ENCODE measurements at regions not wholly inside any gene's neighbourhood (a gene's known extent, or its start where the extent isn't known, plus 50 kb on each side); places are given as distances from the start of the nearest gene placed in this dataset.

- no peak for TF ChIP-seq YY1 (IDR thresholded peaks at IDR 0.05; ENCODE audit: insufficient read depth, insufficient read length)
- TF ChIP-seq SUZ12 (IDR thresholded peaks at IDR 0.05; ENCODE audit: extremely low read depth, insufficient read depth, insufficient read length), result no peak
- no peak for TF ChIP-seq ZNF274 (IDR thresholded peaks at IDR 0.05; ENCODE audit: low read depth, low read length)
- no peaks in the 10 kb centered on the region for H3K9me3 ChIP-seq (ENCODE audit: insufficient read depth, low read length)
- no peak overlapping the region for H3K4me3 ChIP-seq (ENCODE audit: insufficient read length, low read depth)
- H3K9ac ChIP-seq (ENCODE audit: insufficient read length, low read depth), result no peak overlapping the region
- no peak for DNase-seq (ENCODE audit: low read depth, low spot score)
- H3K4me1 ChIP-seq (ENCODE audit: insufficient read depth, insufficient read length), result peaks cover 3% of the 10 kb centered on the region
- H3K27me3 ChIP-seq (ENCODE audit: insufficient read depth, insufficient read length), result no peaks in the 10 kb centered on the region
- no peaks in the 10 kb centered on the region for H3K36me3 ChIP-seq (ENCODE audit: insufficient read depth, insufficient read length, low read length)
Measured at GRCh38 chr2:144325086-144325485, 194.8 kb downstream of the ZEB2 start.

DNA sequence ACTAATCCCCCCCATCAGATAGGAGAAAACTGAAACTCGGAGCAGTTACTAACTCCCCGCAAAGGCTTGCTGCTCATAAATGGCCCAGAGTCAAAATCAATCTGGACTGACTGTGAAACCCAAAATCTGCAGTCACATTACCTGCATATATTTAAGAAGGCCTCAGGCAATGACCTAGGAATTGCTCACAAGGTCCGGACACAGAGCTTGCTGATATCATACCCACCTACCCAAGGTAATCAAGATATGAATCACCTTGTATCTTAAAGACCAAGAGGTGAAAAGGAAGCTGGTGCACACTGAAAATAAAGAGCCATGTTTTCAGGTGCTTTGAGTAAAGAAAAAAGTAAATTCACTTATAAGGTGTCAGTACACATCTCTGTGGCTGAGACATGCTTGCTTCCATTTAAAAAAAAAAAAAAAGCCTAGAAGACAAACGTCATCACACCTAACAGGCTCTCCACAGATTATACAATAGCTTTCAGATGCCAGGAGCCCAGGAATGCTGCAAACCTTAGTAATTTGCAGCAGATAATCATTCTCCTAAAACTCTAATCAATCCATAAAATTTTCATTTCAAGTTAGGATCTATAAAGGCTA, 195.4 kb downstream of the ZEB2 start:
- peaks cover 3% of the 10 kb centered on the region for H3K4me1 ChIP-seq (ENCODE audit: insufficient read depth, insufficient read length)
- H3K27me3 ChIP-seq (ENCODE audit: insufficient read depth, insufficient read length), result no peaks in the 10 kb centered on the region
- H3K9me3 ChIP-seq (ENCODE audit: insufficient read depth, low read length), result no peaks in the 10 kb centered on the region
- no peak for DNase-seq (ENCODE audit: low read depth, low spot score)
- no peaks in the 10 kb centered on the region for H3K36me3 ChIP-seq (ENCODE audit: insufficient read depth, insufficient read length, low read length)
- H3K9ac ChIP-seq (ENCODE audit: insufficient read length, low read depth), result no peak overlapping the region
- TF ChIP-seq YY1 (IDR thresholded peaks at IDR 0.05; ENCODE audit: insufficient read depth, insufficient read length) (no peak), SUZ12 (IDR thresholded peaks at IDR 0.05; ENCODE audit: extremely low read depth, insufficient read depth, insufficient read length) (no peak), ZNF274 (IDR thresholded peaks at IDR 0.05; ENCODE audit: low read depth, low read length) (no peak)
- H3K4me3 ChIP-seq (ENCODE audit: insufficient read length, low read depth), result no peak overlapping the region

GRCh38 chr2:144323946-144324345, 196.0 kb downstream of the ZEB2 start:
- no peak for TF ChIP-seq YY1 (IDR thresholded peaks at IDR 0.05; ENCODE audit: insufficient read depth, insufficient read length)
- TF ChIP-seq SUZ12 (IDR thresholded peaks at IDR 0.05; ENCODE audit: extremely low read depth, insufficient read depth, insufficient read length), result no peak
- TF ChIP-seq ZNF274 (IDR thresholded peaks at IDR 0.05; ENCODE audit: low read depth, low read length), result no peak
- no peak overlapping the region for H3K4me3 ChIP-seq (ENCODE audit: insufficient read length, low read depth)
- no peaks in the 10 kb centered on the region for H3K9me3 ChIP-seq (ENCODE audit: insufficient read depth, low read length)
- no peaks in the 10 kb centered on the region for H3K27me3 ChIP-seq (ENCODE audit: insufficient read depth, insufficient read length)
- no peak for DNase-seq (ENCODE audit: low read depth, low spot score)
- H3K4me1 ChIP-seq (ENCODE audit: insufficient read depth, insufficient read length), result peaks cover 3% of the 10 kb centered on the region
- no peak overlapping the region for H3K9ac ChIP-seq (ENCODE audit: insufficient read length, low read depth)
- H3K36me3 ChIP-seq (ENCODE audit: insufficient read depth, insufficient read length, low read length), result no peaks in the 10 kb centered on the region

GRCh38 chr2:144322379-144322778, 197.5 kb downstream of the ZEB2 start:
- Histone ChIP-seq H3K36me3 (ENCODE audit: insufficient read depth, insufficient read length, low read length) (no peaks in the 10 kb centered on the region), H3K9me3 (ENCODE audit: insufficient read depth, low read length) (no peaks in the 10 kb centered on the region), H3K27me3 (ENCODE audit: insufficient read depth, insufficient read length) (no peaks in the 10 kb centered on the region), H3K9ac (ENCODE audit: insufficient read length, low read depth) (no peak overlapping the region), H3K4me1 (ENCODE audit: insufficient read depth, insufficient read length) (peaks cover 3% of the 10 kb centered on the region), H3K4me3 (ENCODE audit: insufficient read length, low read depth) (no peak overlapping the region)
- no peak for DNase-seq (ENCODE audit: low read depth, low spot score)
- TF ChIP-seq YY1 (IDR thresholded peaks at IDR 0.05; ENCODE audit: insufficient read depth, insufficient read length) (no peak), SUZ12 (IDR thresholded peaks at IDR 0.05; ENCODE audit: extremely low read depth, insufficient read depth, insufficient read length) (no peak), ZNF274 (IDR thresholded peaks at IDR 0.05; ENCODE audit: low read depth, low read length) (no peak)

- TF ChIP-seq YY1 (IDR thresholded peaks at IDR 0.05; ENCODE audit: insufficient read depth, insufficient read length), result no peak
- no peak for TF ChIP-seq SUZ12 (IDR thresholded peaks at IDR 0.05; ENCODE audit: extremely low read depth, insufficient read depth, insufficient read length)
- TF ChIP-seq ZNF274 (IDR thresholded peaks at IDR 0.05; ENCODE audit: low read depth, low read length), result no peak
- Histone ChIP-seq H3K9me3 (ENCODE audit: insufficient read depth, low read length) (no peaks in the 10 kb centered on the region), H3K36me3 (ENCODE audit: insufficient read depth, insufficient read length, low read length) (no peaks in the 10 kb centered on the region), H3K27me3 (ENCODE audit: insufficient read depth, insufficient read length) (no peaks in the 10 kb centered on the region), H3K4me1 (ENCODE audit: insufficient read depth, insufficient read length) (no peaks in the 10 kb centered on the region), H3K4me3 (ENCODE audit: insufficient read length, low read depth) (no peak overlapping the region), H3K9ac (ENCODE audit: insufficient read length, low read depth) (no peak overlapping the region)
- no peak for DNase-seq (ENCODE audit: low read depth, low spot score)
Measured at GRCh38 chr2:144320491-144320890, 199.4 kb downstream of the ZEB2 start.

- H3K9me3 ChIP-seq (ENCODE audit: insufficient read depth, low read length), result peaks cover 11% of the 10 kb centered on the region
- no peaks in the 10 kb centered on the region for H3K36me3 ChIP-seq (ENCODE audit: insufficient read depth, insufficient read length, low read length)
- no peak overlapping the region for H3K9ac ChIP-seq (ENCODE audit: insufficient read length, low read depth)
- H3K4me3 ChIP-seq (ENCODE audit: insufficient read length, low read depth), result no peak overlapping the region
- H3K27me3 ChIP-seq (ENCODE audit: insufficient read depth, insufficient read length), result no peaks in the 10 kb centered on the region
- no peak for DNase-seq (ENCODE audit: low read depth, low spot score)
- TF ChIP-seq ZNF274 (IDR thresholded peaks at IDR 0.05; ENCODE audit: low read depth, low read length), result no peak
- no peak for TF ChIP-seq SUZ12 (IDR thresholded peaks at IDR 0.05; ENCODE audit: extremely low read depth, insufficient read depth, insufficient read length)
- TF ChIP-seq YY1 (IDR thresholded peaks at IDR 0.05; ENCODE audit: insufficient read depth, insufficient read length), result no peak
- H3K4me1 ChIP-seq (ENCODE audit: insufficient read depth, insufficient read length), result no peaks in the 10 kb centered on the region
Measured at GRCh38 chr2:144317071-144317738, 202.7 kb downstream of the ZEB2 start.

DNA sequence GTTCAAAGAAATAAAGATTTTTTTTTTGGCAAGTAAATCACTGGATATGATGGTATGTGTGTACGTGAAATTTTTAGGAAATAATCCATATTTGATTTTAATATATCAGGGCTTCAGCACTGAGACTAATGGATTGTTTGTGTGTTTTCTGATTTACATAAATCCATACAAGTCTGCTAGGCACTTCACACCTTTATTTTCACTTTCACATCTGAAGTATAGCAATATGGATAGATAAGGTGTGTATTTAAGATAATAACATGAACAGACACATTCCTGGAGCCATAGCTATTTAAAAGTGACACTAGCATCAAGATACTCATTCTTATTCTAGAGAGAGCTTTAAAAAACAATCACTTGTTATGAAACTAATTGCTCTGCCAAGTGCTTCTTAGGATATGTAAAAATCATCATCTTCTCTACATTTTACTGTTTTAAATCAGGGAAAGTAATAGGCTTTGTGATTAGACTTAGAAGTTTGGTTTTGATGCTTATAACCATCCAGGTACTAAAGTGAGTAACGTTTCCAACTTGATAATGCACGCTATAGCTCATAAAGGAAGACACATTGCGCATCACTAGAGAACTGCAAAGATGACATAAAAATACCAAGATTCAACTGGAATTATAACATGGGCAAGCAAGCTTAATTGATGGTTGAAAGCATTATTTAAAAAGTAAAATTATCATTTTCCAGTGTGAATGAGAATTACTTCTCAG, 208.9 kb downstream of the ZEB2 start:
- Histone ChIP-seq H3K9ac (ENCODE audit: insufficient read length, low read depth) (no peak overlapping the region), H3K9me3 (ENCODE audit: insufficient read depth, low read length) (peaks cover 18% of the 10 kb centered on the region), H3K4me3 (ENCODE audit: insufficient read length, low read depth) (no peak overlapping the region), H3K27me3 (ENCODE audit: insufficient read depth, insufficient read length) (no peaks in the 10 kb centered on the region), H3K36me3 (ENCODE audit: insufficient read depth, insufficient read length, low read length) (no peaks in the 10 kb centered on the region), H3K4me1 (ENCODE audit: insufficient read depth, insufficient read length) (no peaks in the 10 kb centered on the region)
- no peak for DNase-seq (ENCODE audit: low read depth, low spot score)
- no peak for TF ChIP-seq SUZ12 (IDR thresholded peaks at IDR 0.05; ENCODE audit: extremely low read depth, insufficient read depth, insufficient read length)
- no peak for TF ChIP-seq ZNF274 (IDR thresholded peaks at IDR 0.05; ENCODE audit: low read depth, low read length)
- TF ChIP-seq YY1 (IDR thresholded peaks at IDR 0.05; ENCODE audit: insufficient read depth, insufficient read length), result no peak

All from NT2/D1 (cell line).